ENCODE measurements at regions not wholly inside any gene's neighbourhood (a gene's known extent, or its start where the extent isn't known, plus 50 kb on each side); places are given as distances from the start of the nearest gene placed in this dataset.

DNA sequence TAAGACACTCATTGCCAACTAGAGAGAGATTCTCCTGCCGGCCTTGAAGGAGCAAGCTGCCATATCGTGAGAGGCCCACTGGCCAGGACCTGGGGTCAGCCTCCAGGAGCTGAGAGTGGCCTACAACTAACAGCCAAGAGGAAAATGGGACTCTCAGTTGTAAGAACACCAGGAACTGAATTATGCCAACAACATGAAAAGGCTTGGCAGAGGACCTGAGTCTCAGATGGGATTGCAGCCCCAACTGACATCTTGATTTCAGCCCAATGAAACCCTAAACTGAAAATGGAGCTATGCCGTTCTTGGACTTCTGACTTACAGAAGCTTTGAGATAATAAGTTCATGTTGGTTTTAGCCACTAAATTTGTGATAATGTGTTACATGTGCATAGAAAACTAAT, 193.5 kb upstream of the LRFN2 start:
- intact Hi-C loops (cut with micrococcal nuclease) = no loop called here

More for the DNA sequence above, 193.5 kb upstream of the LRFN2 start:
- ATAC-seq (no peak), DNase-seq (ENCODE audit: low read depth, low spot score) (no peak)
- RAD21 ChIA-PET (ENCODE audit: low non-redundant PET in 1 of 2, low total read pairs in 2 of 2, uncharacterized antibody in 2 of 2, unreplicated experiment in 2 of 2) = no interaction called here
- no peak overlapping the region for H3K4me2 ChIP-seq (ENCODE audit: low read length)
- H3K27ac ChIP-seq (ENCODE audit: low read depth, low read length) = no peak overlapping the region
- no peak for TF ChIP-seq FOSL1 (IDR thresholded peaks at IDR 0.05; ENCODE audit: low read depth)
- TF ChIP-seq, protein P1, sequence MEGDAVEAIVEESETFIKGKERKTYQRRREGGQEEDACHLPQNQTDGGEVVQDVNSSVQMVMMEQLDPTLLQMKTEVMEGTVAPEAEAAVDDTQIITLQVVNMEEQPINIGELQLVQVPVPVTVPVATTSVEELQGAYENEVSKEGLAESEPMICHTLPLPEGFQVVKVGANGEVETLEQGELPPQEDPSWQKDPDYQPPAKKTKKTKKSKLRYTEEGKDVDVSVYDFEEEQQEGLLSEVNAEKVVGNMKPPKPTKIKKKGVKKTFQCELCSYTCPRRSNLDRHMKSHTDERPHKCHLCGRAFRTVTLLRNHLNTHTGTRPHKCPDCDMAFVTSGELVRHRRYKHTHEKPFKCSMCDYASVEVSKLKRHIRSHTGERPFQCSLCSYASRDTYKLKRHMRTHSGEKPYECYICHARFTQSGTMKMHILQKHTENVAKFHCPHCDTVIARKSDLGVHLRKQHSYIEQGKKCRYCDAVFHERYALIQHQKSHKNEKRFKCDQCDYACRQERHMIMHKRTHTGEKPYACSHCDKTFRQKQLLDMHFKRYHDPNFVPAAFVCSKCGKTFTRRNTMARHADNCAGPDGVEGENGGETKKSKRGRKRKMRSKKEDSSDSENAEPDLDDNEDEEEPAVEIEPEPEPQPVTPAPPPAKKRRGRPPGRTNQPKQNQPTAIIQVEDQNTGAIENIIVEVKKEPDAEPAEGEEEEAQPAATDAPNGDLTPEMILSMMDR (IDR thresholded peaks at IDR 0.05 in 2 of 3, conservative IDR thresholded peaks at IDR 0.05 in 1 of 3; ENCODE audit: borderline replicate concordance in 1 of 3, insufficient read depth in 1 of 3, low read depth in 2 of 3, low read length in 2 of 3) = no peak
- no peak for TF ChIP-seq ELF1 (IDR thresholded peaks at IDR 0.05; ENCODE audit: borderline replicate concordance, low read depth)
- TF ChIP-seq EGR1 (IDR thresholded peaks at IDR 0.05; ENCODE audit: low read depth) = no peak
- no peak for TF ChIP-seq CEBPB (IDR thresholded peaks at IDR 0.05; ENCODE audit: low read depth)
- TF ChIP-seq SP1 (IDR thresholded peaks at IDR 0.05; ENCODE audit: low read depth) = no peak
- no peak for TF ChIP-seq SRF (IDR thresholded peaks at IDR 0.05; ENCODE audit: low read depth)
- no peak for TF ChIP-seq TCF7L2 (IDR thresholded peaks at IDR 0.05; ENCODE audit: borderline replicate concordance, extremely low read depth, insufficient read depth, insufficient read length)
- TF ChIP-seq EZH2 (IDR thresholded peaks at IDR 0.05) = no peak
- TF ChIP-seq ZFX (IDR thresholded peaks at IDR 0.05) = no peak
- no peak for TF ChIP-seq POLR2AphosphoS5 (IDR thresholded peaks at IDR 0.05; ENCODE audit: low read depth, low read length)
- TF ChIP-seq JUND (IDR thresholded peaks at IDR 0.05) = no peak
- TF ChIP-seq CBX3 (IDR thresholded peaks at IDR 0.05; ENCODE audit: low read depth) = no peak
- no peak for TF ChIP-seq RAD21 (IDR thresholded peaks at IDR 0.05; ENCODE audit: low read depth)
- TF ChIP-seq YY1 (IDR thresholded peaks at IDR 0.05; ENCODE audit: extremely low read depth, insufficient replicate concordance, low read depth, low read length) = no peak
- TF ChIP-seq POLR2A (IDR thresholded peaks at IDR 0.05; ENCODE audit: borderline replicate concordance, extremely low read depth, insufficient read depth, insufficient read length) = no peak
- TF ChIP-seq, protein P2, sequence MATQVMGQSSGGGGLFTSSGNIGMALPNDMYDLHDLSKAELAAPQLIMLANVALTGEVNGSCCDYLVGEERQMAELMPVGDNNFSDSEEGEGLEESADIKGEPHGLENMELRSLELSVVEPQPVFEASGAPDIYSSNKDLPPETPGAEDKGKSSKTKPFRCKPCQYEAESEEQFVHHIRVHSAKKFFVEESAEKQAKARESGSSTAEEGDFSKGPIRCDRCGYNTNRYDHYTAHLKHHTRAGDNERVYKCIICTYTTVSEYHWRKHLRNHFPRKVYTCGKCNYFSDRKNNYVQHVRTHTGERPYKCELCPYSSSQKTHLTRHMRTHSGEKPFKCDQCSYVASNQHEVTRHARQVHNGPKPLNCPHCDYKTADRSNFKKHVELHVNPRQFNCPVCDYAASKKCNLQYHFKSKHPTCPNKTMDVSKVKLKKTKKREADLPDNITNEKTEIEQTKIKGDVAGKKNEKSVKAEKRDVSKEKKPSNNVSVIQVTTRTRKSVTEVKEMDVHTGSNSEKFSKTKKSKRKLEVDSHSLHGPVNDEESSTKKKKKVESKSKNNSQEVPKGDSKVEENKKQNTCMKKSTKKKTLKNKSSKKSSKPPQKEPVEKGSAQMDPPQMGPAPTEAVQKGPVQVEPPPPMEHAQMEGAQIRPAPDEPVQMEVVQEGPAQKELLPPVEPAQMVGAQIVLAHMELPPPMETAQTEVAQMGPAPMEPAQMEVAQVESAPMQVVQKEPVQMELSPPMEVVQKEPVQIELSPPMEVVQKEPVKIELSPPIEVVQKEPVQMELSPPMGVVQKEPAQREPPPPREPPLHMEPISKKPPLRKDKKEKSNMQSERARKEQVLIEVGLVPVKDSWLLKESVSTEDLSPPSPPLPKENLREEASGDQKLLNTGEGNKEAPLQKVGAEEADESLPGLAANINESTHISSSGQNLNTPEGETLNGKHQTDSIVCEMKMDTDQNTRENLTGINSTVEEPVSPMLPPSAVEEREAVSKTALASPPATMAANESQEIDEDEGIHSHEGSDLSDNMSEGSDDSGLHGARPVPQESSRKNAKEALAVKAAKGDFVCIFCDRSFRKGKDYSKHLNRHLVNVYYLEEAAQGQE (IDR thresholded peaks at IDR 0.05; ENCODE audit: low read depth) = no peak
- no peak overlapping the region for H3K4me3 ChIP-seq (replicated peaks in 1 of 2; ENCODE audit: low read depth in 1 of 2, low read length in 2 of 2)
- no peaks in the 10 kb centered on the region for H3K9me2 ChIP-seq (ENCODE audit: insufficient read depth)
- no peaks in the 10 kb centered on the region for H3K36me3 ChIP-seq (ENCODE audit: control insufficient read depth in 1 of 2, insufficient read depth in 2 of 2, low read length in 2 of 2)
- H3K4me1 ChIP-seq (ENCODE audit: control insufficient read depth in 1 of 2, insufficient read depth in 2 of 2, low read length in 2 of 2) = peaks cover 0 to 28% of the 10 kb centered on the region in 2 experiments; a peak in 2 of 4 replicates
- H2AFZ ChIP-seq (ENCODE audit: low read depth, low read length, poor library complexity, severe bottlenecking) = no peak overlapping the region
- POLR2A ChIA-PET = no interaction called here
- no peak overlapping the region for H3K9ac ChIP-seq (ENCODE audit: low read length)
- H3K9me3 ChIP-seq (ENCODE audit: control insufficient read depth in 1 of 2, insufficient read depth in 1 of 2, low read depth in 1 of 2, low read length in 2 of 2) = no peaks in the 10 kb centered on the region
- CTCF ChIA-PET = interaction anchor here (1.5 kb wide), 1 partner anchor 66 kb away, joined by 4 read pairs; no protein-coding TSS in a partner anchor
- no TSS peak for BruUV-seq (replicated peaks)
- no peaks in the 10 kb centered on the region for H3K79me2 ChIP-seq (ENCODE audit: insufficient read depth, low read length)
- no peaks in the 10 kb centered on the region for H4K20me1 ChIP-seq (ENCODE audit: insufficient read depth)
- H3K27me3 ChIP-seq (ENCODE audit: insufficient read depth, low read length) = 0 out of 2 replicates have a peak, but pooled peaks cover 6% of the 10 kb centered on the region

Measured in HCT116 (cell line).